GM23338 (cell line): ENCODE measurements at regions not wholly inside any gene's neighbourhood (a gene's known extent, or its start where the extent isn't known, plus 50 kb on each side); places are given as distances from the start of the nearest gene placed in this dataset.

Experiments used
- ATAC-seq: fragments of 200-7000 bp; cut with Tn5 transposase; 3 replicates; pipeline ENCODE4 v1.9.1; 2020
- DNase-seq: peaks from one replicate; pipeline ENCODE4 v3.0.0-alpha.2; 2015; ENCODE audit warnings: low spot score
- H2AFZ ChIP-seq: fragments of 200-600 bp; sonication (generic); 2 replicates; pipeline ENCODE4 v1.8.0; 2016; ENCODE audit warnings: antibody characterized with exemption, mild to moderate bottlenecking, moderate library complexity
- H3F3A ChIP-seq: fragments of 200-600 bp; sonication (generic); replicated peaks from 2 replicates; pipeline ENCODE4 v1.8.0; 2017; ENCODE audit warnings: antibody characterized with exemption, mixed run types, low read depth
- H3K27ac ChIP-seq: fragments of 200-600 bp; sonication (generic); 2 replicates; pipeline ENCODE4 v1.6.1; 2016; ENCODE audit warnings: low read depth
- H3K27me3 ChIP-seq: fragments of 200-600 bp; sonication (generic); 2 replicates; pipeline ENCODE4 v1.8.0; 2016; ENCODE audit warnings: mild to moderate bottlenecking, mixed run types, moderate library complexity; ENCODE audit not compliant: insufficient read depth
- H3K36me3 ChIP-seq: fragments of 200-600 bp; sonication (generic); 2 replicates; pipeline ENCODE4 v1.8.0; 2016; ENCODE audit warnings: mild to moderate bottlenecking; ENCODE audit not compliant: insufficient read depth
- H3K4me1 ChIP-seq: fragments of 200-600 bp; sonication (generic); 2 replicates; pipeline ENCODE4 v1.8.0; 2016; ENCODE audit warnings: mild to moderate bottlenecking, moderate library complexity; ENCODE audit not compliant: insufficient read depth
- H3K4me2 ChIP-seq: fragments of 200-600 bp; sonication (generic); 2 replicates; pipeline ENCODE4 v1.7.1; 2017; ENCODE audit warnings: mixed run types
- H3K4me3 ChIP-seq: fragments of 200-600 bp; sonication (generic); 2 replicates; pipeline ENCODE4 v1.6.1; 2016; ENCODE audit warnings: mixed run types
- H3K79me2 ChIP-seq: fragments of 200-600 bp; sonication (generic); replicated peaks from 2 replicates; pipeline ENCODE4 v1.8.0; 2017; ENCODE audit warnings: mild to moderate bottlenecking; ENCODE audit not compliant: insufficient read depth
- H3K9me2 ChIP-seq: fragments of 200-600 bp; sonication (generic); 2 replicates; pipeline ENCODE4 v1.8.0; 2017; ENCODE audit not compliant: insufficient read depth
- H4K20me1 ChIP-seq: fragments of 200-600 bp; sonication (generic); replicated peaks from 2 replicates; pipeline ENCODE4 v1.8.0; 2017; ENCODE audit warnings: mild to moderate bottlenecking; ENCODE audit not compliant: insufficient read depth
- H3K27ac Mint-ChIP-seq: 2 replicates; pipeline ENCODE4 v1.8.0; 2020; ENCODE audit warnings: inconsistent platforms, mild to moderate bottlenecking, moderate library complexity, mixed read lengths
- H3K27me3 Mint-ChIP-seq: 3 replicates; pipeline ENCODE4 v1.8.0; 2022; ENCODE audit warnings: low read depth, mild to moderate bottlenecking, moderate library complexity, mixed read lengths, inconsistent platforms; ENCODE audit not compliant: insufficient read depth, poor library complexity
- H3K36me3 Mint-ChIP-seq: 3 replicates; pipeline ENCODE4 v1.8.0; 2021; ENCODE audit warnings: low read depth, mild to moderate bottlenecking, inconsistent platforms, moderate library complexity, mixed read lengths
- H3K4me1 Mint-ChIP-seq: 3 replicates; pipeline ENCODE4 v1.8.0; 2020; ENCODE audit warnings: mild to moderate bottlenecking, inconsistent platforms, mixed read lengths
- H3K4me3 Mint-ChIP-seq: 3 replicates; pipeline ENCODE4 v1.8.0; 2021; ENCODE audit warnings: moderate library complexity, mild to moderate bottlenecking, inconsistent platforms, mixed read lengths
- H3K9me3 Mint-ChIP-seq: 3 replicates; pipeline ENCODE4 v1.8.0; 2020; ENCODE audit warnings: moderate library complexity, mild to moderate bottlenecking, inconsistent platforms, mixed read lengths
- ETS1 ChIP-seq: IDR thresholded peaks from 2 replicates; pipeline ENCODE4 v1.6.1; 2016; ENCODE audit warnings: antibody characterized with exemption
- EZH2 ChIP-seq: fragments of 200-600 bp; sonication (generic); IDR thresholded peaks from one replicate; pipeline ENCODE4 v1.8.0; 2017; ENCODE audit warnings: antibody characterized with exemption, mild to moderate bottlenecking, low read depth; ENCODE audit not compliant: unreplicated experiment
- NANOG ChIP-seq: IDR thresholded peaks from 2 replicates; pipeline ENCODE4 v1.6.1; 2016; ENCODE audit warnings: antibody characterized with exemption, borderline replicate concordance
- ZNF114 ChIP-seq: fragments of 250-450 bp; sonication (Bioruptor Pico); IDR thresholded peaks from 2 replicates; pipeline ENCODE4 v1.5.0; 2020; ENCODE audit warnings: mild to moderate bottlenecking, moderate library complexity
- ZNF331 ChIP-seq: fragments of 250-450 bp; sonication (Bioruptor Pico); IDR thresholded peaks from 2 replicates; pipeline ENCODE4 v1.5.0; 2020; ENCODE audit warnings: low read depth, mild to moderate bottlenecking, moderate library complexity
- ZNF462 ChIP-seq: fragments of 250-450 bp; sonication (Bioruptor Pico); IDR thresholded peaks from 2 replicates; pipeline ENCODE4 v1.5.0; 2020; ENCODE audit warnings: mild to moderate bottlenecking, moderate library complexity

GRCh38 chr13:68081061-68081460 lies 850.9 kb upstream of the PCDH9 start:
- no peak for TF ChIP-seq ZNF331 (CRISPR knock-in tag)
- no peak for TF ChIP-seq ZNF114 (CRISPR knock-in tag)
- no peak for TF ChIP-seq NANOG
- TF ChIP-seq ZNF462 (CRISPR knock-in tag) = no peak
- no peak for TF ChIP-seq EZH2
- TF ChIP-seq ETS1 = no peak
- Mint-ChIP-seq H3K4me1 (peaks cover 6% of the 10 kb centered on the region; the same call in 2 of the 3 replicates), H3K36me3 (no peaks in the 10 kb centered on the region), H3K27me3 (no peaks in the 10 kb centered on the region), H3K27ac (no peak overlapping the region), H3K4me3 (no peak overlapping the region), H3K9me3 (no peaks in the 10 kb centered on the region)
- Histone ChIP-seq H3K4me1 (no peaks in the 10 kb centered on the region), H3K79me2 (no peaks in the 10 kb centered on the region), H3K9me2 (peaks cover 4% of the 10 kb centered on the region; the same call in 1 of the 2 replicates), H3K27ac (no peak overlapping the region), H4K20me1 (no peaks in the 10 kb centered on the region), H3K36me3 (no peaks in the 10 kb centered on the region), H3F3A (no peaks in the 10 kb centered on the region), H3K27me3 (no peaks in the 10 kb centered on the region), H3K4me2 (no peak overlapping the region), H3K4me3 (no peak overlapping the region), H2AFZ (no peak overlapping the region; the same call in 1 of the 2 replicates)
- no peak for DNase-seq
- no peak for ATAC-seq
